ENCODE measurements at regions not wholly inside any gene's neighbourhood (a gene's known extent, or its start where the extent isn't known, plus 50 kb on each side); places are given as distances from the start of the nearest gene placed in this dataset.

- no peaks in the 10 kb centered on the region for H3K36me3 ChIP-seq
- H3K4me1 ChIP-seq = peaks cover 0 to 4% of the 10 kb centered on the region in 2 donors
- DNase-seq (ENCODE audit: low spot score in 2 of 2) = no peak
- H3K27me3 ChIP-seq = no peaks in the 10 kb centered on the region
- peaks cover 4 to 10% of the 10 kb centered on the region in 2 donors for H3K9me3 ChIP-seq
- H3K4me3 ChIP-seq = no peak overlapping the region
- intact Hi-C loops (cut with DNase I) = no loop called here
- TF ChIP-seq CTCF (IDR thresholded peaks at IDR 0.05) = no peak
- no peak overlapping the region for H3K27ac ChIP-seq
Measured at GRCh38 chr9:94472806-94473360, 82.0 kb upstream of the PCAT7 start.

GRCh38 chr9:94478755-94479730 lies 75.8 kb upstream of the PCAT7 start:
- Histone ChIP-seq H3K4me1 (no peaks in the 10 kb centered on the region), H3K27me3 (no peaks in the 10 kb centered on the region), H3K9me3 (no peaks in the 10 kb centered on the region), H3K36me3 (no peaks in the 10 kb centered on the region), H3K4me3 (no peak overlapping the region), H3K27ac (no peak overlapping the region)
- intact Hi-C loops (cut with DNase I) = no loop called here
- TF ChIP-seq CTCF (IDR thresholded peaks at IDR 0.05) = no peak
- DNase-seq (ENCODE audit: low spot score in 2 of 2) = no peak

- H3K27me3 ChIP-seq = no peaks in the 10 kb centered on the region
- TF ChIP-seq CTCF (IDR thresholded peaks at IDR 0.05) = no peak
- no peak overlapping the region for H3K4me3 ChIP-seq
- no peak overlapping the region for H3K27ac ChIP-seq
- intact Hi-C loops (cut with DNase I) = no loop called here
- H3K4me1 ChIP-seq = no peaks in the 10 kb centered on the region
- no peak for DNase-seq (ENCODE audit: low spot score in 2 of 2)
- no peaks in the 10 kb centered on the region for H3K36me3 ChIP-seq
- no peaks in the 10 kb centered on the region for H3K9me3 ChIP-seq
Measured at GRCh38 chr9:94479757-94480156, 75.1 kb upstream of the PCAT7 start.

GRCh38 chr9:94480205-94480604 lies 74.7 kb upstream of the PCAT7 start:
- intact Hi-C loops (cut with DNase I) = no loop called here
- Histone ChIP-seq H3K36me3 (no peaks in the 10 kb centered on the region), H3K27ac (no peak overlapping the region), H3K4me1 (no peaks in the 10 kb centered on the region), H3K9me3 (no peaks in the 10 kb centered on the region), H3K4me3 (no peak overlapping the region), H3K27me3 (no peaks in the 10 kb centered on the region)
- TF ChIP-seq CTCF (IDR thresholded peaks at IDR 0.05) = no peak
- no peak for DNase-seq (ENCODE audit: low spot score in 2 of 2)

GRCh38 chr9:94482110-94482509 lies 72.8 kb upstream of the PCAT7 start:
- H3K27me3 ChIP-seq = no peaks in the 10 kb centered on the region
- H3K4me1 ChIP-seq = no peaks in the 10 kb centered on the region
- no peak for DNase-seq (ENCODE audit: low spot score in 2 of 2)
- no peak overlapping the region for H3K27ac ChIP-seq
- no peaks in the 10 kb centered on the region for H3K9me3 ChIP-seq
- H3K4me3 ChIP-seq = no peak overlapping the region
- intact Hi-C loops (cut with DNase I) = no loop called here
- no peaks in the 10 kb centered on the region for H3K36me3 ChIP-seq
- no peak for TF ChIP-seq CTCF (IDR thresholded peaks at IDR 0.05)

Measured in ascending aorta (tissue), 2 donors.